K562 (cell line): ENCODE measurements at regions not wholly inside any gene's neighbourhood (a gene's known extent, or its start where the extent isn't known, plus 50 kb on each side); places are given as distances from the start of the nearest gene placed in this dataset.

ENCODE experiments used
- ATAC-seq: fragments of 200-7000 bp; cut with Tn5 transposase; 3 replicates; pipeline ENCODE4 v1.9.1; 2020; ENCODE audit warnings: moderate library complexity
- BruUV-seq: library from RNA; stranded (reverse); fragments of 400-500 nt; replicated peaks from 2 replicates; lab custom pipeline; 2021; lab: Mats Ljungman, UMichigan
- CTCF ChIA-PET: fragments of 300-600 bp; formaldehyde crosslinking; extraction: SDS; loops from one replicate; lab custom pipeline; 2021; ENCODE audit warnings: low intra/inter-chr PET ratio; lab: Yijun Ruan, JAX
- POLR2A ChIA-PET: fragments of 300-600, 350-650 bp; sonication (Branson Sonifier 250); formaldehyde crosslinking; extraction: SDS; loops from one replicate; lab custom pipeline; 2021; ENCODE audit warnings: antibody characterized with exemption, inconsistent platforms; lab: Yijun Ruan, JAX
- DNase-seq, 4 experiments: peaks; one replicate each; pipeline versions ENCODE4 v3.0.0 to v3.0.0-alpha.2; 2011 to 2018; ENCODE audit warnings: low spot score in 3 of 4, mixed read lengths in 3 of 4; ENCODE audit errors: extremely low read depth in 1 of 4
- FAIRE-seq: peaks from 2 replicates; lab custom pipeline; 2011; peaks lifted over from hg19 to GRCh38; lab: Jason Lieb, UNC
- H2AFZ ChIP-seq: 2 replicates; pipeline ENCODE4 v1.6.0; 2011; ENCODE audit warnings: low read depth, low read length, control low read depth, inconsistent platforms
- H3K27ac ChIP-seq: fragments of 200-600 bp; 3 replicates; pipeline ENCODE4 v1.8.0; 2011; ENCODE audit warnings: low read depth, mild to moderate bottlenecking, control low read depth, inconsistent platforms, low read length, moderate library complexity, mixed read lengths; ENCODE audit errors: extremely low read depth
- H3K27me3 ChIP-seq, 2 experiments: fragments of 300-600 bp in 1 of 2; 2 replicates in 1 of 2; 3 replicates in 1 of 2; pipeline versions ENCODE4 v1.6.0 to v1.8.0; 2011; ENCODE audit warnings: inconsistent platforms in 2 of 2, low read length in 2 of 2, mild to moderate bottlenecking in 1 of 2, mixed read lengths in 1 of 2, moderate library complexity in 1 of 2; ENCODE audit not compliant: control insufficient read depth in 2 of 2, insufficient read depth in 2 of 2
- H3K36me3 ChIP-seq: fragments of 300-600 bp; 3 replicates; pipeline ENCODE4 v1.8.0; 2011; ENCODE audit warnings: mild to moderate bottlenecking, low read length, inconsistent platforms; ENCODE audit not compliant: control insufficient read depth, insufficient read depth
- H3K4me1 ChIP-seq, 2 experiments: fragments of 200-600 bp in 1 of 2; replicated peaks in 1 of 2; 2 replicates in 1 of 2; 3 replicates in 1 of 2; pipeline versions ENCODE4 v1.5.1 to v1.8.0; 2011; ENCODE audit warnings: inconsistent platforms in 2 of 2, low read length in 2 of 2, mild to moderate bottlenecking in 1 of 2, mixed read lengths in 1 of 2, moderate library complexity in 1 of 2; ENCODE audit not compliant: control insufficient read depth in 2 of 2, insufficient read depth in 2 of 2
- H3K4me2 ChIP-seq: 2 replicates; pipeline ENCODE4 v1.6.1; 2011; ENCODE audit warnings: low read length, control low read depth, inconsistent platforms, mixed read lengths; ENCODE audit not compliant: insufficient read depth
- H3K4me3 ChIP-seq: fragments of 200-600 bp; sonication (generic), shearing (Covaris generic); 2 replicates; pipeline ENCODE4 v1.5.1; 2016; ENCODE audit warnings: control low read depth, inconsistent platforms
- H3K79me2 ChIP-seq: fragments of 200-600 bp; 3 replicates; pipeline ENCODE4 v1.8.0; 2011; ENCODE audit warnings: low read length, inconsistent platforms; ENCODE audit not compliant: control insufficient read depth, insufficient read depth
- H3K9ac ChIP-seq, 2 experiments: 2 replicates each; pipeline versions ENCODE4 v1.6.0 to v1.6.1; 2011; ENCODE audit warnings: low read depth in 2 of 2, low read length in 2 of 2, control low read depth in 1 of 2, inconsistent platforms in 1 of 2, mild to moderate bottlenecking in 1 of 2, mixed read lengths in 1 of 2; ENCODE audit not compliant: insufficient read depth in 1 of 2
- H3K9me1 ChIP-seq: one replicate; pipeline ENCODE4 v1.6.0; 2011; ENCODE audit warnings: inconsistent platforms, mild to moderate bottlenecking, low read length, moderate library complexity; ENCODE audit not compliant: control insufficient read depth, insufficient read depth
- H3K9me3 ChIP-seq: replicated peaks from 2 replicates; pipeline ENCODE4 v1.5.1; 2011; ENCODE audit warnings: low read depth, low read length, inconsistent platforms; ENCODE audit not compliant: control insufficient read depth, insufficient read depth
- H4K20me1 ChIP-seq: replicated peaks from 2 replicates; pipeline ENCODE4 v1.6.1; 2011; ENCODE audit warnings: low read length, inconsistent platforms, mixed read lengths; ENCODE audit not compliant: control insufficient read depth, insufficient read depth
- ARID1B ChIP-seq: fragments of 450-650 bp; IDR thresholded peaks from 2 replicates; pipeline ENCODE4 v1.6.1; 2016; ENCODE audit warnings: antibody characterized with exemption, mild to moderate bottlenecking, inconsistent platforms
- CCAR2 ChIP-seq: fragments of 200-400 bp; formaldehyde crosslinking; IDR thresholded peaks from 2 replicates; pipeline ENCODE4 v1.6.1; 2017; ENCODE audit warnings: mild to moderate bottlenecking, low read depth, low read length
- CEBPZ ChIP-seq: fragments of 150-350 bp; IDR thresholded peaks from 2 replicates; pipeline ENCODE4 v1.6.1; 2014; ENCODE audit warnings: low read depth, mild to moderate bottlenecking, low read length, borderline replicate concordance
- GATAD2B ChIP-seq: fragments of 450-650 bp; IDR thresholded peaks from 2 replicates; pipeline ENCODE4 v1.6.1; 2017; ENCODE audit warnings: mild to moderate bottlenecking, borderline replicate concordance
- JUND ChIP-seq, 2 experiments: IDR thresholded peaks; 2 replicates in 1 of 2; 3 replicates in 1 of 2; pipeline ENCODE4 v1.6.1; 2011; ENCODE audit warnings: borderline replicate concordance in 2 of 2, low read depth in 2 of 2, low read length in 2 of 2, improper control_type of control experiment in 1 of 2, missing biosample characterization in 1 of 2, missing genetic modification characterization in 1 of 2, missing genetic modification reagents in 1 of 2
- KLF16 ChIP-seq: IDR thresholded peaks from 2 replicates; pipeline ENCODE4 v1.6.1; 2016; ENCODE audit warnings: antibody characterized with exemption
- NR2C1 ChIP-seq, 2 experiments: fragments of 450-650 bp; IDR thresholded peaks; 2 replicates each; pipeline ENCODE4 v1.6.1; 2017; ENCODE audit warnings: mild to moderate bottlenecking in 2 of 2, antibody characterized with exemption in 1 of 2, inconsistent platforms in 1 of 2, missing compliant biosample characterization in 1 of 2, missing genetic modification characterization in 1 of 2
- POLR2B ChIP-seq: fragments of 450-650 bp; IDR thresholded peaks from 2 replicates; pipeline ENCODE4 v1.6.1; 2018; ENCODE audit warnings: low read depth; ENCODE audit not compliant: partially characterized antibody
- SRSF3 ChIP-seq: fragments of 200-400 bp; formaldehyde crosslinking; IDR thresholded peaks from 2 replicates; pipeline ENCODE4 v1.6.1; 2016; ENCODE audit warnings: mild to moderate bottlenecking, low read length, moderate library complexity; ENCODE audit not compliant: insufficient read depth
- ZBED1 ChIP-seq: IDR thresholded peaks from 2 replicates; pipeline ENCODE4 v1.6.1; 2014
- ZBTB1 ChIP-seq: sonication (generic); formaldehyde crosslinking; IDR thresholded peaks from 2 replicates; pipeline ENCODE4 v1.8.1; 2023; ENCODE audit warnings: missing genetic modification reagents, low read depth, mild to moderate bottlenecking, borderline replicate concordance
- ZBTB17 ChIP-seq: fragments of 450-650 bp; formaldehyde crosslinking; IDR thresholded peaks from 2 replicates; pipeline ENCODE4 v1.4.0; 2020; ENCODE audit warnings: mild to moderate bottlenecking
- ZKSCAN3 ChIP-seq: fragments of 250-450 bp; sonication (Bioruptor Pico); IDR thresholded peaks from 2 replicates; pipeline ENCODE4 v1.4.0; 2020
- ZNF146 ChIP-seq: IDR thresholded peaks from one replicate; pipeline ENCODE4 v1.6.1; 2018; ENCODE audit warnings: missing compliant biosample characterization; ENCODE audit not compliant: unreplicated experiment
- ZNF589 ChIP-seq: fragments of 200-800 bp; sonication (Bioruptor generic); IDR thresholded peaks from 2 replicates; pipeline ENCODE4 v1.6.1; 2016; ENCODE audit warnings: low read depth, missing genetic modification characterization, missing compliant biosample characterization
- WGBS: fragments of 100-300 bp; shearing (Covaris generic); methylation state at CpG from one replicate; pipeline ENCODE4 v1.1.6; 2016; ENCODE audit warnings: low coverage, mixed read lengths; ENCODE audit not compliant: insufficient coverage; ENCODE audit errors: missing lambda C conversion rate; 5-methylcytosine and 5-hydroxymethylcytosine counted together
- in situ Hi-C: fragments of 300-500 bp; cut with MboI; formaldehyde crosslinking; loops from 4 replicates; pipeline ENCODE4 v1.15.0; 2018; ENCODE audit warnings: inconsistent platforms, mixed read lengths
- intact Hi-C: fragments of 100-400 bp; cut with micrococcal nuclease; formaldehyde crosslinking; loops from 2 replicates; pipeline ENCODE4 v1.14.2; 2022

- ATAC-seq = no peak
- in situ Hi-C loops = no loop called here
- Histone ChIP-seq H3K36me3 (no peaks in the 10 kb centered on the region), H3K9me1 (no peaks in the 10 kb centered on the region), H3K27me3 (no peaks in the 10 kb centered on the region), H2AFZ (no peak overlapping the region), H3K4me2 (no peak overlapping the region), H3K4me3 (no peak overlapping the region), H3K4me1 (no peaks in the 10 kb centered on the region), H3K9me3 (no peaks in the 10 kb centered on the region), H4K20me1 (no peaks in the 10 kb centered on the region), H3K27ac (no peak overlapping the region), H3K79me2 (no peaks in the 10 kb centered on the region), H3K9ac (no peak overlapping the region)
- no peak for FAIRE-seq
- no TSS peak for BruUV-seq
- WGBS = 0% methylated on average over 5 of the region's 5 CpGs
- TF ChIP-seq ZNF589 (CRISPR knock-in tag) (no peak), SRSF3 (no peak), CCAR2 (no peak), ZNF146 (no peak), CEBPZ (no peak), GATAD2B (no peak), ZBTB17 (CRISPR knock-in tag) (no peak), ARID1B (no peak), JUND (IDR thresholded peaks at IDR 0.05; ENCODE audit: borderline replicate concordance, low read depth, low read length) (no peak), JUND (tag; IDR thresholded peaks at IDR 0.05; ENCODE audit: borderline replicate concordance, low read depth, low read length) (no peak), ZBTB1 (CRISPR knock-in tag) (no peak), KLF16 (no peak), ZBED1 (no peak), NR2C1 (IDR thresholded peaks at IDR 0.05) (no peak), NR2C1 (tag; IDR thresholded peaks at IDR 0.05) (no peak), POLR2B (no peak), ZKSCAN3 (no peak)
- no peak for DNase-seq
- ChIA-PET CTCF (no interaction called here), POLR2A (no interaction called here)
- intact Hi-C loops = no loop called here
Observed at GRCh38 chr15:85942632-85943031, 137.0 kb upstream of the AGBL1 start.
